ENCODE measurements at regions not wholly inside any gene's neighbourhood (a gene's known extent, or its start where the extent isn't known, plus 50 kb on each side); places are given as distances from the start of the nearest gene placed in this dataset.

DNA sequence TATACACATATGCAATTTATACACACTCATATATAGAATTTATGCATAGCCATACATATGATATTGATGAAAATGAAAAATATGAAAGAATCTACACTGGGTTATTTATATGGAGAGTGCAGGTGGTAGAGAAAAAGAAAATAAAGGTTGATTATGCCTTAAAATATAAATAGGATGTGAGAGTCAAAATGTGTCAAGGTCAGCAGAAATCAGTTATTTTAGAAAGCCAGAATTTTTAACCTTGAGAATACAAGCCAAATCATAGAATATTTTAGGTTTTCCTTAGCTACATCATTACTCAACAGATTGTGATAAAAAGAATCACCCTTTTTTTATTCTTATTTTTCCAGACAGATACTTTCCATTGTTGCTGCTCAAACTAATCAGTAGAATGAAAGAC is 146.2 kb downstream of the SLC6A15 start:
- no peak overlapping the region for H3K9ac ChIP-seq (ENCODE audit: insufficient read length, low read depth)
- H3K27me3 ChIP-seq (ENCODE audit: insufficient read depth, insufficient read length), result no peaks in the 10 kb centered on the region
- no peaks in the 10 kb centered on the region for H3K36me3 ChIP-seq (ENCODE audit: insufficient read depth, insufficient read length, low read length)
- H3K4me1 ChIP-seq (ENCODE audit: insufficient read depth, insufficient read length), result no peaks in the 10 kb centered on the region
- TF ChIP-seq YY1 (IDR thresholded peaks at IDR 0.05; ENCODE audit: insufficient read depth, insufficient read length) (no peak), SUZ12 (IDR thresholded peaks at IDR 0.05; ENCODE audit: extremely low read depth, insufficient read depth, insufficient read length) (no peak), ZNF274 (IDR thresholded peaks at IDR 0.05; ENCODE audit: low read depth, low read length) (no peak)
- no peaks in the 10 kb centered on the region for H3K9me3 ChIP-seq (ENCODE audit: insufficient read depth, low read length)
- no peak for DNase-seq (ENCODE audit: low read depth, low spot score)
- no peak overlapping the region for H3K4me3 ChIP-seq (ENCODE audit: insufficient read length, low read depth)

DNA sequence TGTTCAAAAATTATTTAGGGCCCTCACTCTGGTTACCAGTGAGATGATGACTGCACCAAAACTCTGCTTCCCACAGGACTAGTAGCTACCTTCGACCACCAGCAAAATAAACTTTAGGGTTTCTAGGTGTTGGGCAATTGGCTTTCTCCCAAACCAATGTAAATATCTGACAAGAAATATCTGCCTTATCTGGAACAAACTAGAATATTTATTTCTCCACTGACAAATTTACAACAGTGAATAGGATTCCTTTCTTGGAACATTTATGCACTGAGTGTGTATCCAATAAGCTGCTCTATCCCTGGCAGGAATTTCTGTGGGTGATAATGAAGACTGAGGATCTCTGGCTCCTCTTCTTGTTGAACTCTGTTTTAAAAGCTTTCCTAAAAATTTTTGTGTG is 148.6 kb downstream of the SLC6A15 start:
- H3K27me3 ChIP-seq (ENCODE audit: insufficient read depth, insufficient read length), result no peaks in the 10 kb centered on the region
- H3K4me1 ChIP-seq (ENCODE audit: insufficient read depth, insufficient read length), result no peaks in the 10 kb centered on the region
- no peaks in the 10 kb centered on the region for H3K36me3 ChIP-seq (ENCODE audit: insufficient read depth, insufficient read length, low read length)
- no peak overlapping the region for H3K4me3 ChIP-seq (ENCODE audit: insufficient read length, low read depth)
- no peak overlapping the region for H3K9ac ChIP-seq (ENCODE audit: insufficient read length, low read depth)
- H3K9me3 ChIP-seq (ENCODE audit: insufficient read depth, low read length), result no peaks in the 10 kb centered on the region
- TF ChIP-seq YY1 (IDR thresholded peaks at IDR 0.05; ENCODE audit: insufficient read depth, insufficient read length) (no peak), SUZ12 (IDR thresholded peaks at IDR 0.05; ENCODE audit: extremely low read depth, insufficient read depth, insufficient read length) (no peak), ZNF274 (IDR thresholded peaks at IDR 0.05; ENCODE audit: low read depth, low read length) (no peak)
- DNase-seq (ENCODE audit: low read depth, low spot score), result no peak

DNA sequence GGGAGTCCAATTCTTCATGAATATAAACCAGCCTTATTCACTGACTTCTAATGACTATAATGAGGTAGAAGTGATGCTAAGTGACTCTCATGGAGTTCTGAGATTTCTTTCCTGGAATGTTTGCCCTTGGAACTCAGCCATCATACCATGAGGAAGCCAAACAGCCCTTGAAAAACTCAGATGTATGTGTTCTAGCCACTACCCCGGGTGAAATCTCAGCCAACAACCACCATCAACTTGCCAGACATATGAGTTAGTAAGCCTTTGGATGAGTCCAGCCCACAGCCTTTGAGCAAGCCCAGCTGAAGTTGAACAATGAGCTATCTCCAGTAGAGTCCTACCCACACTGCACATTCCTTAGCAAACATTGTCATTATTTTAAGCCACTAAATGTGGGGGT is 149.5 kb downstream of the SLC6A15 start:
- TF ChIP-seq SUZ12 (IDR thresholded peaks at IDR 0.05; ENCODE audit: extremely low read depth, insufficient read depth, insufficient read length), result no peak
- TF ChIP-seq YY1 (IDR thresholded peaks at IDR 0.05; ENCODE audit: insufficient read depth, insufficient read length), result no peak
- DNase-seq (ENCODE audit: low read depth, low spot score), result no peak
- Histone ChIP-seq H3K27me3 (ENCODE audit: insufficient read depth, insufficient read length) (no peaks in the 10 kb centered on the region), H3K4me3 (ENCODE audit: insufficient read length, low read depth) (no peak overlapping the region), H3K9ac (ENCODE audit: insufficient read length, low read depth) (no peak overlapping the region), H3K4me1 (ENCODE audit: insufficient read depth, insufficient read length) (no peaks in the 10 kb centered on the region), H3K9me3 (ENCODE audit: insufficient read depth, low read length) (no peaks in the 10 kb centered on the region), H3K36me3 (ENCODE audit: insufficient read depth, insufficient read length, low read length) (no peaks in the 10 kb centered on the region)

DNA sequence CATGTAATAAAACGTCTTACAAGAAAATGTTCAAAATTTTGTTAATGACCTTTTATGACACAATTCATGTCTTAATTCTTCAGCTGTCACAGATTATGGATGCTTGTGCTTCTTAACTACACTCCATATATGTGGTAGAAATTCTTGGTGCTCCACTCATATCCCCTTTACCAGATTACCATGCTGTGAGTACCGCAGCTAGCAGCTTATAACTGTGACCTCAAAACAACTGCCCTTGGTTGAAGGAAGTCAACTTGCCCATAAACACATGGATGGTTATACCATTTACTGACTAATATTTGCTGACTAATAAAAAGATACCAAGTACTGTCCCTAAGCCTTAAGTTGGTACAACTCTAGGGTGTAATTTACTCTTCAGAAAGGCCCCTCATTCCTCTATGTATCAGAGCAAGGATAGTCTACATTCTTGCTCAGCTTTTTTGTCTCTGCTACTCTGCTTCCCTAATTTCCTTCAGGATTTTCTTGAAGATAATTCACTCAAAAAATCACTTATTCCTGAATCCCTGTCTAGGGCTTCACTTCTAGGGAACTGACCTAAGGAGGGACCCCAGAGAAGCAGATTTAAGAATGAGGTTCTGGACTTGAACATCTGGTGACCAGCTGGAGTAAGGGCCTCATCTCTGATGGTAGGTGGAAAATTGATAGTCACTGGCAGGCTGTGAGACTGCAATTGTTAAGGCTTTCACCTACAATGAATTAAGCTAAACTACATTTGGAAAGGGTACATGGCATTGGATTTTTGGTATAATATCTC is 152.3 kb downstream of the SLC6A15 start:
- no peak for TF ChIP-seq SUZ12 (IDR thresholded peaks at IDR 0.05; ENCODE audit: extremely low read depth, insufficient read depth, insufficient read length)
- TF ChIP-seq YY1 (IDR thresholded peaks at IDR 0.05; ENCODE audit: insufficient read depth, insufficient read length), result no peak
- TF ChIP-seq ZNF274 (IDR thresholded peaks at IDR 0.05; ENCODE audit: low read depth, low read length), result no peak
- Histone ChIP-seq H3K4me3 (ENCODE audit: insufficient read length, low read depth) (no peak overlapping the region), H3K4me1 (ENCODE audit: insufficient read depth, insufficient read length) (no peaks in the 10 kb centered on the region), H3K9ac (ENCODE audit: insufficient read length, low read depth) (no peak overlapping the region), H3K27me3 (ENCODE audit: insufficient read depth, insufficient read length) (no peaks in the 10 kb centered on the region), H3K36me3 (ENCODE audit: insufficient read depth, insufficient read length, low read length) (no peaks in the 10 kb centered on the region), H3K9me3 (ENCODE audit: insufficient read depth, low read length) (no peaks in the 10 kb centered on the region)
- DNase-seq (ENCODE audit: low read depth, low spot score), result no peak

- no peak for DNase-seq (ENCODE audit: low read depth, low spot score)
- H3K4me3 ChIP-seq (ENCODE audit: insufficient read length, low read depth), result no peak overlapping the region
- no peaks in the 10 kb centered on the region for H3K9me3 ChIP-seq (ENCODE audit: insufficient read depth, low read length)
- no peaks in the 10 kb centered on the region for H3K36me3 ChIP-seq (ENCODE audit: insufficient read depth, insufficient read length, low read length)
- TF ChIP-seq SUZ12 (IDR thresholded peaks at IDR 0.05; ENCODE audit: extremely low read depth, insufficient read depth, insufficient read length) (no peak), ZNF274 (IDR thresholded peaks at IDR 0.05; ENCODE audit: low read depth, low read length) (no peak), YY1 (IDR thresholded peaks at IDR 0.05; ENCODE audit: insufficient read depth, insufficient read length) (no peak)
- H3K27me3 ChIP-seq (ENCODE audit: insufficient read depth, insufficient read length), result no peaks in the 10 kb centered on the region
- no peaks in the 10 kb centered on the region for H3K4me1 ChIP-seq (ENCODE audit: insufficient read depth, insufficient read length)
- no peak overlapping the region for H3K9ac ChIP-seq (ENCODE audit: insufficient read length, low read depth)
These were observed 154.6 kb downstream of the SLC6A15 start for GRCh38 chr12:84757978-84758377.

- no peak overlapping the region for H3K4me3 ChIP-seq (ENCODE audit: insufficient read length, low read depth)
- DNase-seq (ENCODE audit: low read depth, low spot score), result no peak
- no peaks in the 10 kb centered on the region for H3K9me3 ChIP-seq (ENCODE audit: insufficient read depth, low read length)
- TF ChIP-seq YY1 (IDR thresholded peaks at IDR 0.05; ENCODE audit: insufficient read depth, insufficient read length) (no peak), ZNF274 (IDR thresholded peaks at IDR 0.05; ENCODE audit: low read depth, low read length) (no peak)
- no peaks in the 10 kb centered on the region for H3K27me3 ChIP-seq (ENCODE audit: insufficient read depth, insufficient read length)
- H3K4me1 ChIP-seq (ENCODE audit: insufficient read depth, insufficient read length), result no peaks in the 10 kb centered on the region
- H3K9ac ChIP-seq (ENCODE audit: insufficient read length, low read depth), result no peak overlapping the region
- no peaks in the 10 kb centered on the region for H3K36me3 ChIP-seq (ENCODE audit: insufficient read depth, insufficient read length, low read length)
These were observed 155.6 kb downstream of the SLC6A15 start for GRCh38 chr12:84756961-84757360.

DNA sequence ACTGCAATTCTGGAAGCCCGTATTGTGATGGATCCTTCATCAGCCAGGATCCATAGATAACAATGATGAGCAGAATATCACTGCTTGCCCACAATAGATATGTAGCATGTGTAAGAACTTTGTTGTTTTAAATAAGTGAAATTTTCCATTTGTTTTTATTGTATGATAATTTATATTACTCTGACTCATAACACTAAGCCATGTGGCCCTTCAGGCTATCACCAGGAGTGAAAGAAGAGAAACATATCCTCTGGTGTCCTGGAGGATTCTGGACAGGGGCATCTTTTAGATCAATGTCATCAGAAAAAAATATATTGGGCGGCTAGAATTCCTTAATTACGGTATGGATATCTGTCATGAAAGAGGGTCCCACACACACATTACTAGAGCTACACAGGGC is 167.5 kb downstream of the SLC6A15 start:
- TF ChIP-seq ZNF274 (IDR thresholded peaks at IDR 0.05; ENCODE audit: low read depth, low read length), result no peak
- no peak for DNase-seq (ENCODE audit: low read depth, low spot score)

More for the DNA sequence above, 167.5 kb downstream of the SLC6A15 start:
- Histone ChIP-seq H3K36me3 (ENCODE audit: insufficient read depth, insufficient read length, low read length) (no peaks in the 10 kb centered on the region), H3K4me1 (ENCODE audit: insufficient read depth, insufficient read length) (no peaks in the 10 kb centered on the region), H3K9ac (ENCODE audit: insufficient read length, low read depth) (no peak overlapping the region), H3K9me3 (ENCODE audit: insufficient read depth, low read length) (no peaks in the 10 kb centered on the region), H3K4me3 (ENCODE audit: insufficient read length, low read depth) (no peak overlapping the region), H3K27me3 (ENCODE audit: insufficient read depth, insufficient read length) (no peaks in the 10 kb centered on the region)
